Liver (tissue), 8 donors: ENCODE measurements at regions not wholly inside any gene's neighbourhood (a gene's known extent, or its start where the extent isn't known, plus 50 kb on each side); places are given as distances from the start of the nearest gene placed in this dataset.

Experiments
- DNase-seq: peaks from one replicate; pipeline ENCODE4 v3.0.0-alpha.2; 2017; ENCODE audit warnings: low spot score
- H3K27ac ChIP-seq, 2 donors: one replicate each; pipeline ENCODE4 v1.7.0; 2013; ENCODE audit warnings: inconsistent platforms in 2 of 2, low read length in 2 of 2, control low read depth in 1 of 2, low read depth in 1 of 2, mild to moderate bottlenecking in 1 of 2
- H3K27me3 ChIP-seq, 4 donors: one replicate each; pipeline versions ENCODE4 v1.6.1 to v1.7.0; 2013; ENCODE audit warnings: low read length in 3 of 4, inconsistent platforms in 1 of 4, mild to moderate bottlenecking in 1 of 4, moderate library complexity in 1 of 4; ENCODE audit not compliant: control insufficient read depth in 4 of 4, insufficient read depth in 4 of 4
- H3K36me3 ChIP-seq, 4 donors: one replicate each; pipeline versions ENCODE4 v1.6.1 to v1.7.0; 2013; ENCODE audit warnings: low read length in 3 of 4, mild to moderate bottlenecking in 3 of 4, low read depth in 1 of 4, moderate library complexity in 1 of 4; ENCODE audit not compliant: control insufficient read depth in 4 of 4, insufficient read depth in 3 of 4
- H3K4me1 ChIP-seq, 4 donors: one replicate each; pipeline versions ENCODE4 v1.6.1 to v1.7.0; 2013; ENCODE audit warnings: low read length in 3 of 4, mild to moderate bottlenecking in 3 of 4, moderate library complexity in 1 of 4; ENCODE audit not compliant: control insufficient read depth in 4 of 4, insufficient read depth in 4 of 4
- H3K4me3 ChIP-seq, 3 donors: one replicate each; pipeline versions ENCODE4 v1.6.1 to v1.7.0; 2013; ENCODE audit warnings: low read length in 3 of 3, control low read depth in 1 of 3, low read depth in 1 of 3, mild to moderate bottlenecking in 1 of 3
- H3K9ac ChIP-seq, 2 donors: one replicate each; pipeline ENCODE4 v1.7.0; 2013; ENCODE audit warnings: low read length in 2 of 2, mild to moderate bottlenecking in 2 of 2, moderate library complexity in 2 of 2, control low read depth in 1 of 2, low read depth in 1 of 2
- H3K9me3 ChIP-seq, 4 donors: one replicate each; pipeline versions ENCODE4 v1.6.1 to v1.7.0; 2013; ENCODE audit warnings: low read length in 3 of 4; ENCODE audit not compliant: control insufficient read depth in 4 of 4
- ATF3 ChIP-seq: IDR thresholded peaks from 2 replicates; pipeline ENCODE4 v1.6.1; 2016; ENCODE audit warnings: antibody characterized with exemption
- CTCF ChIP-seq: fragments of 150-350 bp; IDR thresholded peaks from 2 replicates; pipeline ENCODE4 v1.5.1; 2017; ENCODE audit warnings: improper control_type of control experiment, low read depth, low read length; ENCODE audit not compliant: missing input control
- EGR1 ChIP-seq, 2 donors: IDR thresholded peaks; 2 replicates each; pipeline ENCODE4 v1.6.1; 2016 to 2018; ENCODE audit warnings: antibody characterized with exemption in 2 of 2, low read depth in 2 of 2
- FOXA1 ChIP-seq: IDR thresholded peaks from 2 replicates; pipeline ENCODE4 v1.6.1; 2016; ENCODE audit warnings: antibody characterized with exemption
- FOXA2 ChIP-seq: IDR thresholded peaks from 2 replicates; pipeline ENCODE4 v1.6.1; 2016; ENCODE audit warnings: antibody characterized with exemption
- GABPA ChIP-seq, 2 donors: IDR thresholded peaks in 1 of 2; conservative IDR thresholded peaks in 1 of 2; 2 replicates each; pipeline ENCODE4 v1.6.1; 2016; ENCODE audit warnings: antibody characterized with exemption in 2 of 2, mild to moderate bottlenecking in 1 of 2, moderate library complexity in 1 of 2
- HNF4A ChIP-seq, 2 donors: conservative IDR thresholded peaks; 2 replicates each; pipeline ENCODE4 v1.6.1; 2016; ENCODE audit warnings: antibody characterized with exemption in 2 of 2, mild to moderate bottlenecking in 2 of 2
- JUND ChIP-seq, 2 donors: IDR thresholded peaks; 2 replicates each; pipeline ENCODE4 v1.6.1; 2016; ENCODE audit warnings: antibody characterized with exemption in 2 of 2
- MAX ChIP-seq: IDR thresholded peaks from 2 replicates; pipeline ENCODE4 v1.6.1; 2016; ENCODE audit warnings: antibody characterized with exemption
- RAD21 ChIP-seq, 2 donors: IDR thresholded peaks; 2 replicates each; pipeline ENCODE4 v1.6.1; 2016; ENCODE audit warnings: antibody characterized with exemption in 2 of 2, mild to moderate bottlenecking in 2 of 2
- REST ChIP-seq: IDR thresholded peaks from 2 replicates; pipeline ENCODE4 v1.6.1; 2016; ENCODE audit warnings: antibody characterized with exemption, mild to moderate bottlenecking
- RXRA ChIP-seq, 2 donors: IDR thresholded peaks; 2 replicates each; pipeline ENCODE4 v1.6.1; 2017 to 2018; ENCODE audit warnings: antibody characterized with exemption in 2 of 2, mild to moderate bottlenecking in 1 of 2
- SP1 ChIP-seq: IDR thresholded peaks from 2 replicates; pipeline ENCODE4 v1.6.1; 2018; ENCODE audit warnings: antibody characterized with exemption, mild to moderate bottlenecking
- TAF1 ChIP-seq: conservative IDR thresholded peaks from 2 replicates; pipeline ENCODE4 v1.6.1; 2016; ENCODE audit warnings: antibody characterized with exemption, mild to moderate bottlenecking
- YY1 ChIP-seq: IDR thresholded peaks from 2 replicates; pipeline ENCODE4 v1.6.1; 2016; ENCODE audit warnings: antibody characterized with exemption, mild to moderate bottlenecking
- ZBTB33 ChIP-seq: IDR thresholded peaks from 2 replicates; pipeline ENCODE4 v1.6.1; 2016; ENCODE audit warnings: antibody characterized with exemption
- WGBS: extraction: QIAGEN DNeasy Blood & Tissue Kit; methylation state at CpG from one replicate; pipeline ENCODE4 v1.1.7; 2013; 5-methylcytosine and 5-hydroxymethylcytosine counted together
- donor health status: healthy.
- donor health status: healthy.
- donor health status: healthy.
- donor health status: healthy.
- donor health status: healthy.

GRCh38 chr1:221069178-221069903 lies 190.1 kb downstream of the HLX start:
- H3K4me1 ChIP-seq = no peaks in the 10 kb centered on the region
- TF ChIP-seq RAD21 (IDR thresholded peaks at IDR 0.05) (no peak), YY1 (no peak), REST (no peak), TAF1 (no peak), JUND (IDR thresholded peaks at IDR 0.05) (no peak), MAX (no peak)
- no peak overlapping the region for H3K9ac ChIP-seq
- 66% methylated on average over 5 of the region's 5 CpGs for WGBS
- H3K36me3 ChIP-seq = no peaks in the 10 kb centered on the region
- H3K4me3 ChIP-seq = no peak overlapping the region
- no peak overlapping the region for H3K27ac ChIP-seq
- no peaks in the 10 kb centered on the region for H3K27me3 ChIP-seq
- DNase-seq = no peak
- H3K9me3 ChIP-seq = peaks cover 0 to 1% (median 0%) of the 10 kb centered on the region in 4 donors

GRCh38 chr1:221069986-221070385 lies 190.7 kb downstream of the HLX start:
- Histone ChIP-seq H3K9ac (no peak overlapping the region), H3K36me3 (no peaks in the 10 kb centered on the region), H3K27me3 (no peaks in the 10 kb centered on the region), H3K27ac (no peak overlapping the region), H3K9me3 (peaks cover 0 to 1% (median 0%) of the 10 kb centered on the region in 4 donors), H3K4me1 (no peaks in the 10 kb centered on the region), H3K4me3 (no peak overlapping the region)
- no peak for DNase-seq
- TF ChIP-seq FOXA1 (no peak), MAX (no peak), YY1 (no peak), ZBTB33 (no peak), EGR1 (IDR thresholded peaks at IDR 0.05; ENCODE audit: low read depth in 2 of 2) (no peak), GABPA (IDR thresholded peaks at IDR 0.05 in 1 of 2, conservative IDR thresholded peaks at IDR 0.05 in 1 of 2) (no peak), ATF3 (no peak), RXRA (IDR thresholded peaks at IDR 0.05) (no peak), FOXA2 (no peak), SP1 (no peak), TAF1 (no peak), CTCF (no peak), HNF4A (conservative IDR thresholded peaks at IDR 0.05) (no peak)
- WGBS = 83% methylated on average over 2 of the region's 2 CpGs
